GM21390 (cell line): ENCODE measurements at regions not wholly inside any gene's neighbourhood (a gene's known extent, or its start where the extent isn't known, plus 50 kb on each side); places are given as distances from the start of the nearest gene placed in this dataset.

ENCODE experiments used
- ATAC-seq: cut with Tn5 transposase; IDR thresholded peaks from one replicate; pipeline ENCODE4 v1.9.1; 2021; ENCODE audit not compliant: unreplicated experiment

DNA sequence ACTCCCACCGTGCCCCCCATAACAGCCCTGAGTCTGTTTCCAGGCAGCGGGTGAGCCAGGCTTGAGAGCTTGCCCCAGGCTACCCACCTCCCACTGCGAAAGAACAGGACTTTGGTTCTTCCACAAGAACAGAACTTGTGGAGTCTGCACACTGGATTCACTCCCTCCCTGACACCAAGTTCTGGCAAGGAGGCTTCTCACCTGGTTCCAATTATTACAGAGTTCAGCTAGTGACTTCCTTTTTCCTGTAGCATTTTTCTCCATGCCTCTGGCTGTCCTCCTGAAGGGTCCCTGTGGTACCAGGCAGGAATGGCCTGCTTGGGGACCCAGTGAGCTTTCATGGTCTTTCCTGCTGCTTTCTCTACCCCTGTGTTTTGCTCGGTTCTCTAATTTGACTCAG lies 208.6 kb upstream of the SFRP2 start:
- no peak for ATAC-seq

GRCh38 chr4:153989505-153989904 lies 200.6 kb upstream of the SFRP2 start:
- ATAC-seq = no peak

GRCh38 chr4:153988492-153989363 lies 199.8 kb upstream of the SFRP2 start:
- no peak for ATAC-seq

DNA sequence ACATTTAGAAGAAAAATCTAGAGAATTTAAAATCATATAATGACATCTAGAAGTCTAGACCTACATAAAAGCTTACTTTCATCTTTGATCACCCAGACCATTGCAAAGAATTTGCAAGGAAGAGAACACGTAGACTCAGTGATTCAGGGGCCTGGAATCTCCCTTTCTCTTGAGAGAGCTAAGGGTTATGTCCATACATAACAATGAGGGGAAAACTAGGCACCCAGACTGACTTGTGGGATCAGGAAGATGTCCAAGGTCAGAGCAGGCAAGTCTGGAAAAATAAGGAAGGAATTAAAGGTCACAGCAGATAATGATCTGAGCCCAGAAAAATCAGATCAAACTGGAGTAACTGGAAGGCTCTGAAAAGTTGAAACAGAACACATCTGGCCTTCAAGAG lies 198.4 kb upstream of the SFRP2 start:
- no peak for ATAC-seq

DNA sequence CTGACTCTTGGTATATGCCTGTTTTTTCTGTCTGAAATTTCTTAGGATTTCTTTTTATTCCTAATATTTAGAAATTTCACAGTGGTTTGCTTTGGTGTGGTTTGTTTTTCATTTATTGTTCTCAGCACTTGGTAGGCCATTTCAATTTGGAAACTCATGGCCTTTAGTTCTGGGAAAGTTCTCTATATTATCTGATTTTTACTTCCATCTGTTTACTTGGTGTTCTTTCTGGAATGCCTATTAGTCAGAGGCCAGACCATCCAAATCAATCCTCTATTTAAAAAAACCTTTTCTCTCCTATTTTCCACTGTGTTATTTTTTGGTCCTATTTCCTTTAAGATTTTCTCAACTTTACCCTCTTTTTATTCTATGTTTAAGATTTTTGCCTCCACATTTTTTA lies 188.1 kb upstream of the SFRP2 start:
- ATAC-seq = no peak

DNA sequence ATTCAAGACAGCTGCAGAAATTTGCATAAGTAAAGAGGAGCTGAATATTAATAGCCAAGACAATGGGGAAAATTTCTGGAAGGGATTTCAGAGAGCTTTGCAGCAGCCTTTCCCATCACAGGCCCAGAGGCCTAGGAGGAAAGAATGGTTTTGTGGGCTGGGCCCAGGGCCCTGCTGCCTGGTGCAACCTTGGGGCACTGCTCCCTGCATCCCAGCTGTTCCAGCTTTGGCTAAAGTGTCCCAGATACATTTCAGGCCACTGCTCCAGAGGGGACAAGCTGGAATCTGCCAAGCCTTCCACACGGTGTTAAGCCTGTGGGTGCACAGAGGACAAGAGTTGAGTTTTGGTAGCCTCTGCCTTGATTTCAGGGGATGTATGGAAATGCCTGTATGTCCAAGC lies 185.6 kb upstream of the SFRP2 start:
- ATAC-seq = no peak

GRCh38 chr4:153973942-153974341 lies 185.1 kb upstream of the SFRP2 start:
- no peak for ATAC-seq

- ATAC-seq = no peak
Observed at GRCh38 chr4:153971899-153972298, 183.0 kb upstream of the SFRP2 start.

- ATAC-seq = no peak
Observed at GRCh38 chr4:153970169-153970568, 181.3 kb upstream of the SFRP2 start.

DNA sequence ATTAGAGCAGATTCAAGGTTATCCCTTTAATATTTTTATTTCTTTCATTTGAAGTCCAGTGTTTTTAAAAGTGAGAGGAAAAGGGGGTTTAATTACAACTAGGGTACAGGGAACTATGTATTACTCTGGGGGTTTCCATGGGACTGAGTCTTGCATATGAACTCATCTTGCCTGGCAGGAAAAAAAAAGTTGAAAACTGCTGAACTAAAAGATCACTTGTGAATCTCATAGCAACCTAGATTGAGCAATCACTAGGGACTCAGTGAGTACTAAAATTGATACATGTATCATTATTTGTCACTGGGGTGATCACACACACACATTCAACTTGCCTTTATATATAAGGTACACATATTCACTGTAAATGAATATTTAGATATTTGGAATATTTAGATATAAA lies 180.7 kb upstream of the SFRP2 start:
- ATAC-seq = no peak

GRCh38 chr4:153966641-153967040 lies 177.8 kb upstream of the SFRP2 start:
- ATAC-seq = no peak

DNA sequence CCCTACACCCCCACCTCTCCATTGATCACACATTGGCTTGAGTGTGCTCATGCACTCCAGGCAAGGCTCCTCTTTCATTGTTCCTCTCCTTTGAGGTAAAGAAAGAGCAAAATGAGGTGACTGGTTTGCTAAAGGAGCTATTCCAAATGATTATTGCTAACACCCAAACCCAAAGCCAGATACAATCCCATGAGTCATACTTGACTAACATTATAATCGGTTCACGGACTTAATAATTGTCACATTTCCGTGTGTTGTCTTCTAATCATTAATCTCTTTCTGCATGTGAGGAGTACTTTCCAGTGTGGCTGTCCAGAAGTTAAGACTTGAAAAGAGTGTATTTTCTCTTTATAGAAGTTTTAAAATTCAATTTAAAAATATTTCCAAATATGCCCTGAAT lies 174.3 kb upstream of the SFRP2 start:
- ATAC-seq = no peak

GRCh38 chr4:153962311-153963039 lies 173.6 kb upstream of the SFRP2 start:
- ATAC-seq = no peak

- no peak for ATAC-seq
Observed at GRCh38 chr4:153955327-153955726, 166.4 kb upstream of the SFRP2 start.

DNA sequence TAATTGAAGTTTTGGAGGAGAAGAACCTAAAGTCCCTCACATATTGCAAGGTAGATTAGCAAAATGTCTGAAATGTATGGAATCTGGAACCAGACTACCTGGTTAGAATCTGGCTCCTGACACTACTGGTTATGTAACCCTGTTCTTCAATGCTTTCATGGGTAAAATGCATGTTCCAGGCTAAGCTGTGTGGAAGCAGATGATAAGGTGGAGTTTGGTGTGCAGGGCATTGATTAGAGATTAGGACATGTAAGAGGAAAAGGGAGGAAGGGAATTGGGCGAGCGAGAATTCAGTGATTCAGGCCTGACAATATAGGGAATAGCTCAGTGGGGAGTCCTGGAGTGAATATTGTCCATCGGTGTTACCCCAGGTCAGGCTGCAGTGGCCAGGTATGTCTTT lies 165.8 kb upstream of the SFRP2 start:
- ATAC-seq = no peak

DNA sequence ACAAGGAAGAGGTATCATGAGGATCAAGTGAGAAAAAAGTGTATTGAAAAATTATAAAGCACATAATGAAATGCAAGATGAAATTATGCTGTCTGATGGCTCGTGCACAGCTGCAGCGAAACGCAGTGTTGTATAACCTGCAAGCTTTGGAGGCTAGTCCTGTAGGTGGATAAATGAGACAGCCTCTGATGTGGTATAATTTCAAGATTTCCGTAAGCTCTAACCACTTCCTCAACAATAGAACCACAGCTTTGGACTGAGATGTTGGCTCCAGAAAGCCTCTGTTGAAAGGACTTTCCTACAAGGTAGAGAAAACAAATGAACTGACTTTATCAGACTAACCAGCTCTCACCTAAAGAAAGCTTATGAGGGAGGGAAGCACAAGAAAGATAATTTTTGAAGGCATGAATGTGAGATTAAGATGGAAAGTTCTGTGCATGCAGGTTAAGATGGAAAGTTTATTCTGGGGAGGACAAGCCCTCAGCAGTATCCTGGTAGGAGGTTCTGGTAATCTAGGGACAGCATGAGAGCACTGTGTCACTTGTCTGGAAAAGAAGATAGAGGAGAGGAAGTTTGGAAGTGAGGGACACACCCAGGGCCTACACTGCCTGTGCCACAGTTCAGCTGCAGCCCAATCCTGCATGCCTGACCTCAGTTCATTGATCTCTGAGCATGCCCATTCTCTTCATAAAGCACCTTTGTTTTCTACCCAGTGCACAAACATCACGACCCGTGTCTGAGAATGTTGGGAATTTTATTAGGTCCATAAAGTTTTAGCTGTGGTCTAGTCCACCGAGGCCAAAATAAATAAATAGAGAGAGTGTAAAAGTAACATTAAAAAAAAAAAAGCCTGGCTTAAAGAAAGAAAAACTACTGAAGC lies 161.5 kb upstream of the SFRP2 start:
- peak; percentile 65 for ATAC-seq

GRCh38 chr4:153948041-153948440 lies 159.2 kb upstream of the SFRP2 start:
- no peak for ATAC-seq

DNA sequence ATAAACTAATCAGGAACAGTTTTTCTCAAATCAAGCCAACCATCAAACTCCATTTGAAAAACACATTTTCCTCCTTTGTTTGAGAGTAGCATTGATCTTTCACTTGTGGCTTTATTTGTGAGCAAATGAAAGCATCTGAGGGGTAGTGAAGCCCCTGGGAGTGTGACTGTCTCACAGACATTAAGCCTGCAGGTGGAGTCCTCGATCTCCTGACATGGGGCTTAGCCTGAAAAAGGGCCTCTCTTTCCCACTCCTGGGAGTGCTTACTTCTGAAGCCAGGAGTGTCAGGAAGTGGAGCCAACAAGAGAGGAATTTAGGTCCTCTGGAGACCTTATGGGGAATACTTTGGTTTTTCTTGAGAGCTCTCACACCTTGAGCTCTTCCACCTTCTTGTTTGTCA lies 158.2 kb upstream of the SFRP2 start:
- no peak for ATAC-seq

DNA sequence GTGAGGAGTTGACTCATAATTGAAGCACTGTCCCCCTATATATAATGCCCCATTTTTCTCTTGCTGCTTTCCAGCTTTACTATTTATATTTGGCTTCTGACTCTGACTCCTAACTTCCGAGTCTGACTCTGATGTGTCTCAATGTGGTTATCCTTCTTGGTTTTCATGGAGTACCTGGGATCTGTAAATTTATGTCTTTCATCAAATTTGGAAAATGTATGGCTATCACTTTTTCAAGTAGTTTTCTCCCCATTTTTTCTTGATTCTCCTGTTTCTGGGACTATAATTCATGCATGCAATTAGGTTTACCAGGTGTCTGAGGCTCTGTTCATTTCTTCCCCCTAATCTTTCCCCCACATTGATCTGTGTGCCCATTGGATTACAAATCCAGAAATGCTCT lies 156.8 kb upstream of the SFRP2 start:
- no peak for ATAC-seq

GRCh38 chr4:153943738-153944415 lies 155.0 kb upstream of the SFRP2 start:
- no peak for ATAC-seq

DNA sequence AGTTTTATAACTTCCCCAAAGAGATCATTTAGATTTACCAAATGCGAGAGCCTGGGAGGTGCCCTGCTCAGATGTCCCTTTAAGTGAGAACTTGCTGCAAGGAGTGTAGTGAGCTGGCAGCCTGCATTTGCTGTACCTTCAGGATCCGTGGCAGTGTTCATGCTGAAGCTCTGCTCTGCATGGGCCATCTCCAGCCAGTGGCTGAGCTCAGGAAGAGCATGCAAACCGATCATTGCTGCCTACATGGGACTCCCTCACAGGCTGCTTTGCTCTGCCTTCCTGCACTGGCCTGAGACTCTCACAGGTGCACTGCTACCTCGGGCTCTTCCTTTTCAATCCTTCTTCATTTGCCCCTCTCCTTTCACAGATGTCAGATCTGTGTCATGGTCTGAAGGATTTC lies 152.0 kb upstream of the SFRP2 start:
- no peak for ATAC-seq
